Activated gamma-delta T cell (primary cell): ENCODE measurements at regions not wholly inside any gene's neighbourhood (a gene's known extent, or its start where the extent isn't known, plus 50 kb on each side); places are given as distances from the start of the nearest gene placed in this dataset.

Experiments
- DNase-seq: peaks from one replicate; lab custom pipeline; 2025; lab: John Stamatoyannopoulos, UW

- no peak for DNase-seq
Measured at GRCh38 chr2:67974559-67975430, 88.0 kb downstream of the C1D start.

- DNase-seq, result no peak
Measured at GRCh38 chr2:67977464-67977863, 85.3 kb downstream of the C1D start.

DNA sequence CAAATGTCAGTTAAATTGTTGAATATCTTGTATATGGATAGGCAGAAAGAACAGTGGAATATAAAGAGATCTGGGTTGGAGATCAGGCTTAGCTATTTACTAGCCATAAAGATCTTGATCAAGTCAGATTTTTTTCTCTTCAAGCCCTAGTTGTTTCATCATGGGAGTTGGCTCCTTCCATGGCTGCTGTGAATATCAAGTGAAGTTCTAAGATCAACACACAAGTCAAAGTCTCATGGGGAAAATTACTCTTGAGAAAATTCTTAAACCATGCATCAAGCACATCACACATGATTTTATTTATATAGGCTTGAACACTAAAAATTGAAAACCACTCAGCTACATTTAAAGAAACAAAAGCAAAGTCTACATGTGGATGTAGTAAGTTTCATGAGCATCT lies 79.8 kb downstream of the C1D start:
- DNase-seq, result no peak

- no peak for DNase-seq
Measured at GRCh38 chr2:67984600-67984999, 78.2 kb downstream of the C1D start.

DNA sequence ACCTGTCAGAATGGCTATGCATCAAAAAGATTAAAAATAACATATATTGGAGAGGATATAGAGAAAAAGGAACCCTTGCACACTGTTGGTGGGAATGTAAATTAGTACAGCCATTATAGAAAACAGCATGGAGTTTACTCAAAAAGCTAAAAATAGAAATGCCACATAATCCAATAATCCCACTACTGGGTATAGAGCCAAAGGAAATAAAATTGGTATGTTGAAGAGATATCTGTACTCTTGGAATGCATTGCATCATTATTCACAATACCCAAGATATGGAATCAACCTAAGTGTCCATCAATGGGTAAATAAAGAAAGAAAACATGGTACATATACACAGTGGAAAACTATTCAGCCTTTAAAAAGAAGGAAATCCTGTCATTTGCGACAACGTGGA lies 77.2 kb downstream of the C1D start:
- no peak for DNase-seq

- no peak for DNase-seq
Measured at GRCh38 chr2:67986258-67986657, 76.5 kb downstream of the C1D start.
